ENCODE measurements at regions not wholly inside any gene's neighbourhood (a gene's known extent, or its start where the extent isn't known, plus 50 kb on each side); places are given as distances from the start of the nearest gene placed in this dataset.

DNA sequence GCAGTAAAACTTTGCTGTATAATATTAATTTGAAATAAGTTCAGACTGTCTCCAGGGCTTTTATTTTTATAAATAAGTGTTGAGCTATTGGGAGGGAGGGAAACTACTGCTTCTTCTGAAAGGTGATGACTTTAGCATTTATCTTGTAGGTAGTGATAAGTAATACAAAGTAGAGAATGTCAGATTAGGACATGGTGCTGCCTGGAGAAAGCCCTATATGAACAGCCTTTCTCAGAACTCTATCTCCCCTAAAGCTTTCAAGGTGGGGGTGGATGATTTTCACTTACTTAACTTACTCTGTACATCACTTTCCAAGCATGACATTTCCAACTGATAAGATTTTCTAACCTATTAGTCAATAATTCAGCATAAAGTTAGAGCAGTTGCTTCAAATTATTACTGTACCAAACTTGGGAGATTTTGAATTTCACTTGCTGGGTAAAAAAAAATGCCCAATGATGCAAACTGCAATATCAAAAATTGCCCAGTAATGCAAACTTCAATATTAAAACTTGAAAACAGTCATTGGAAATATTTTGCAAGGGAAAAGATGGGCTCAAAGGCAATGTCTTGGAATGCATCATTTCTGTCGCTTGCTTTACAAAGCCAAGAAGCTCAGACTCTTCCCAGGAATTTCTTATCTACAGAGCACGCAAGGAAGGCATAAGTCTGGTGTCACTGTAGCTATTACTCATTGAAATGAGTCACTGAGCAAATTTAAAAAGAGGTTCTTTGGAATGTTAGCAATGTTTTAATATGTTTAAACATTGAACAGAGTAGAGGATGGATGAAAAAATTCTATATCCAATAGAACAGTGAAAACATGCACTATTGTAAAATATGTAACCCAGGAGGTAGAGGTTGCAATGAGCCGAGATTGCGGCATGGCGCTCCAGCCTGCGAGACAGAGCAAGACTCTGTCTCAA lies 569.5 kb downstream of the PSAT1 start:
- Histone ChIP-seq H3K4me3 (ENCODE audit: low read length) (no peak overlapping the region), H3K36me3 (ENCODE audit: control insufficient read depth, insufficient read depth, low read length) (no peaks in the 10 kb centered on the region), H3K4me1 (ENCODE audit: control insufficient read depth, insufficient read depth, low read length) (no peaks in the 10 kb centered on the region), H3K27ac (ENCODE audit: low read length) (no peak overlapping the region), H3K27me3 (ENCODE audit: control insufficient read depth, insufficient read depth, low read length) (no peaks in the 10 kb centered on the region), H3K9me3 (ENCODE audit: control insufficient read depth, insufficient read depth, low read length) (no peaks in the 10 kb centered on the region)
- 81% methylated on average over 2 of the region's 6 CpGs for WGBS (ENCODE audit: insufficient coverage)
- Mint-ChIP-seq H3K27ac (no peak overlapping the region), H3K4me3 (no peak overlapping the region), H3K27me3 (ENCODE audit: low read depth in 2 of 2) (no peaks in the 10 kb centered on the region), H3K36me3 (no peaks in the 10 kb centered on the region), H3K4me1 (no peaks in the 10 kb centered on the region), H3K9me3 (peaks cover 7 to 10% of the 10 kb centered on the region in 2 donors)
- ATAC-seq (no peak), DNase-seq (no peak)
- intact Hi-C loops (cut with micrococcal nuclease): no loop called here
- no peak for TF ChIP-seq CTCF (IDR thresholded peaks at IDR 0.05)

DNA sequence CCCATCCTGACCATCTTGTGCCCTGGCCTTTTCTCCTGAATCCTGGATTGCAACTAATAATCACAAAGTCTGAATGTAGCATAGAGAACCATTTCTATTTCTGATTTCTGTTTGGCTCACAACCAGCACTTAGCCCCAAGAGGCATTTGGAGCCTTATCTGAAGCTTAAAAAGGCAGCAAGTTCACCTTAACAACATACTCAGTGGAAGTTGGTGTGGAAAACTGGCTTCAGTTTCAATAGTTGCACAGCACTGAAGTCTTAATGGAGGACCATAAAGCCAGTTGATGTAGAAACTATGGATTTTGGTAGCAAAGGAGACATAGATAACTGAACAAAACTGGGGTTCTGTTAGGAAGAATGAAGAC lies 574.1 kb downstream of the PSAT1 start:
- H3K9me3 ChIP-seq (ENCODE audit: control insufficient read depth, insufficient read depth, low read length): peaks cover 5% of the 10 kb centered on the region
- no peaks in the 10 kb centered on the region for H3K36me3 ChIP-seq (ENCODE audit: control insufficient read depth, insufficient read depth, low read length)
- Mint-ChIP-seq H3K9me3 (peaks cover 7 to 8% of the 10 kb centered on the region in 2 donors), H3K4me3 (no peak overlapping the region), H3K27me3 (ENCODE audit: low read depth in 2 of 2) (no peaks in the 10 kb centered on the region), H3K4me1 (no peaks in the 10 kb centered on the region), H3K27ac (no peak overlapping the region), H3K36me3 (no peaks in the 10 kb centered on the region)
- intact Hi-C loops (cut with micrococcal nuclease): no loop called here
- DNase-seq (no peak), ATAC-seq (no peak)
- H3K4me3 ChIP-seq (ENCODE audit: low read length): no peak overlapping the region
- H3K27me3 ChIP-seq (ENCODE audit: control insufficient read depth, insufficient read depth, low read length): no peaks in the 10 kb centered on the region
- no peaks in the 10 kb centered on the region for H3K4me1 ChIP-seq (ENCODE audit: control insufficient read depth, insufficient read depth, low read length)
- TF ChIP-seq CTCF (IDR thresholded peaks at IDR 0.05): no peak
- no peak overlapping the region for H3K27ac ChIP-seq (ENCODE audit: low read length)

DNA sequence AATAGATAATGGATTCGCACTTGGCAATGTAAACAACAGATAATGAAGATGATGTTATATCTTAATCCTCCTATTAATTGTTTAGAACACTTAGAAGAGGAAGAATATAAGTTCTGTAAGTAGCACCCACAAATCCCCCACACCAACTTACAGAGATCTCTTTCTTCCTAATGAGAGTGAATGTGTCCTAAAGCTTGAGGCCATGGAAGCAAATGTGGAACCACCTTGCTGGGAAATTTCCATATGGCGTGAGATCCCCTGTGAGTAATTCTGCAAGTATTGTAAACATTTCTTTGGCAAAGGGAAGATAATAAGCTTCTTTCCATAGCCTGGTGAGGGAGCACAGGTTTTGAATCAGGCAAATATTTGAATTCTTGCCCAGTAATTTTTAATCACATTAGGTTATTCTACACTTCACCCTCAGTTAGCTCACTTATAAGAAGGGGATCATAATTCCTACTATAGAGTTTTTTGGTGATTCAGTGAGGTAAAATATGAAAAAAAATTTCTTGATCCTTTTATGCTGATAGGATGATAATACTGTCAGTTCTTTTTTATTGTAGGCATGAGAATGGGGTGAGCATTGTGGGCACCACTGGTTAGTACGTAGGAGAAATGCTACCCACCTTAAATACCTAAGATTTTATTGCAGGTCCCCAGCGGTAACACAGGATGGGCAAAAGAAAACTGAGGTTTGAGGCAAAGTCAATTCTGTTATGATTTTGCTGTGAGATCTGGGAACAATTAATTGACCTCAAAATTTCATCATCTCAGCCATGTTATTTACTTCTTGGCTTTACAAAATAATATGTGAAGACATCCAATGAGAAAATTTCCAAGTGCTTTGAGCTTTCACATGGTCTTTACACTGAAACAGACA lies 574.8 kb downstream of the PSAT1 start:
- DNase-seq (no peak), ATAC-seq (no peak)
- Mint-ChIP-seq H3K27ac (no peak overlapping the region), H3K36me3 (no peaks in the 10 kb centered on the region), H3K9me3 (peaks cover 7 to 8% of the 10 kb centered on the region in 2 donors), H3K4me3 (no peak overlapping the region), H3K4me1 (no peaks in the 10 kb centered on the region), H3K27me3 (ENCODE audit: low read depth in 2 of 2) (no peaks in the 10 kb centered on the region)
- peaks cover 5% of the 10 kb centered on the region for H3K9me3 ChIP-seq (ENCODE audit: control insufficient read depth, insufficient read depth, low read length)
- H3K27ac ChIP-seq (ENCODE audit: low read length): no peak overlapping the region
- no peaks in the 10 kb centered on the region for H3K4me1 ChIP-seq (ENCODE audit: control insufficient read depth, insufficient read depth, low read length)
- no peak overlapping the region for H3K4me3 ChIP-seq (ENCODE audit: low read length)
- no peak for TF ChIP-seq CTCF (IDR thresholded peaks at IDR 0.05)
- 100% methylated on average over 1 of the region's 4 CpGs for WGBS (ENCODE audit: insufficient coverage)
- intact Hi-C loops (cut with micrococcal nuclease): no loop called here
- no peaks in the 10 kb centered on the region for H3K27me3 ChIP-seq (ENCODE audit: control insufficient read depth, insufficient read depth, low read length)
- H3K36me3 ChIP-seq (ENCODE audit: control insufficient read depth, insufficient read depth, low read length): no peaks in the 10 kb centered on the region
